ENCODE measurements at regions not wholly inside any gene's neighbourhood (a gene's known extent, or its start where the extent isn't known, plus 50 kb on each side); places are given as distances from the start of the nearest gene placed in this dataset.

GRCh38 chr2:2930841-2931240 is 446.8 kb downstream of the EIPR1 start:
- 31% methylated on average over 2 of the region's 2 CpGs for WGBS (ENCODE audit: low lambda C conversion rate)
- Histone ChIP-seq H3K27me3 (ENCODE audit: insufficient read depth) (no peaks in the 10 kb centered on the region), H3K9me3 (peaks cover 19% of the 10 kb centered on the region), H3K9ac (no peak overlapping the region), H3K79me2 (ENCODE audit: insufficient read depth) (no peaks in the 10 kb centered on the region), H3K9me2 (no peaks in the 10 kb centered on the region; the same call in 1 of the 2 replicates), H3K36me3 (replicated peaks in 1 of 2; ENCODE audit: control insufficient read depth in 1 of 2, insufficient read depth in 2 of 2, low read length in 1 of 2) (no peaks in the 10 kb centered on the region), H2AFZ (ENCODE audit: low read depth) (no peak overlapping the region), H3K4me2 (no peak overlapping the region), H3F3A (replicated peaks; ENCODE audit: insufficient read depth) (no peaks in the 10 kb centered on the region), H4K20me1 (ENCODE audit: insufficient read depth) (no peaks in the 10 kb centered on the region), H3K4me1 (ENCODE audit: control insufficient read depth in 1 of 2, insufficient read depth in 2 of 2, low read depth in 1 of 2, low read length in 1 of 2) (peaks cover 0 to 19% of the 10 kb centered on the region in 2 experiments; a peak in 1 of 4 replicates), H3K4me3 (ENCODE audit: low read depth in 2 of 2, low read length in 1 of 2) (no peak overlapping the region), H3K27ac (ENCODE audit: low read depth in 2 of 2, low read length in 1 of 2) (no peak overlapping the region)
- ChIA-PET CTCF (no interaction called here), POLR2A (no interaction called here)
- no peak for DNase-seq
- TF ChIP-seq IRF3 (IDR thresholded peaks at IDR 0.05; ENCODE audit: low read depth, low read length) (no peak), MXI1 (IDR thresholded peaks at IDR 0.05; ENCODE audit: low read depth, low read length) (no peak), RFX5 (IDR thresholded peaks at IDR 0.05; ENCODE audit: low read length) (no peak), TAF1 (IDR thresholded peaks at IDR 0.05; ENCODE audit: borderline replicate concordance, low read depth, low read length) (no peak), ELF1 (IDR thresholded peaks at IDR 0.05) (no peak), JUND (IDR thresholded peaks at IDR 0.05) (no peak), NFIC (IDR thresholded peaks at IDR 0.05; ENCODE audit: borderline replicate concordance) (no peak), FOSL2 (IDR thresholded peaks at IDR 0.05; ENCODE audit: borderline replicate concordance, low read depth) (no peak), TEAD4 (IDR thresholded peaks at IDR 0.05; ENCODE audit: borderline replicate concordance, insufficient read depth) (no peak), POLR2AphosphoS5 (IDR thresholded peaks at IDR 0.05; ENCODE audit: low read depth, low read length) (no peak), GATA2 (CRISPR knock-in tag; IDR thresholded peaks at IDR 0.05) (no peak), TCF12 (IDR thresholded peaks at IDR 0.05) (no peak), MEF2A (IDR thresholded peaks at IDR 0.05; ENCODE audit: borderline replicate concordance, low read depth) (no peak), EP300 (IDR thresholded peaks at IDR 0.05; ENCODE audit: borderline replicate concordance in 1 of 2, low read depth in 1 of 2, low read length in 1 of 2) (no peak)
- TF ChIP-seq, protein P1, sequence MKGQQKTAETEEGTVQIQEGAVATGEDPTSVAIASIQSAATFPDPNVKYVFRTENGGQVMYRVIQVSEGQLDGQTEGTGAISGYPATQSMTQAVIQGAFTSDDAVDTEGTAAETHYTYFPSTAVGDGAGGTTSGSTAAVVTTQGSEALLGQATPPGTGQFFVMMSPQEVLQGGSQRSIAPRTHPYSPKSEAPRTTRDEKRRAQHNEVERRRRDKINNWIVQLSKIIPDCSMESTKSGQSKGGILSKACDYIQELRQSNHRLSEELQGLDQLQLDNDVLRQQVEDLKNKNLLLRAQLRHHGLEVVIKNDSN (IDR thresholded peaks at IDR 0.05; ENCODE audit: borderline replicate concordance, low read depth) = no peak
- TF ChIP-seq, protein P2, sequence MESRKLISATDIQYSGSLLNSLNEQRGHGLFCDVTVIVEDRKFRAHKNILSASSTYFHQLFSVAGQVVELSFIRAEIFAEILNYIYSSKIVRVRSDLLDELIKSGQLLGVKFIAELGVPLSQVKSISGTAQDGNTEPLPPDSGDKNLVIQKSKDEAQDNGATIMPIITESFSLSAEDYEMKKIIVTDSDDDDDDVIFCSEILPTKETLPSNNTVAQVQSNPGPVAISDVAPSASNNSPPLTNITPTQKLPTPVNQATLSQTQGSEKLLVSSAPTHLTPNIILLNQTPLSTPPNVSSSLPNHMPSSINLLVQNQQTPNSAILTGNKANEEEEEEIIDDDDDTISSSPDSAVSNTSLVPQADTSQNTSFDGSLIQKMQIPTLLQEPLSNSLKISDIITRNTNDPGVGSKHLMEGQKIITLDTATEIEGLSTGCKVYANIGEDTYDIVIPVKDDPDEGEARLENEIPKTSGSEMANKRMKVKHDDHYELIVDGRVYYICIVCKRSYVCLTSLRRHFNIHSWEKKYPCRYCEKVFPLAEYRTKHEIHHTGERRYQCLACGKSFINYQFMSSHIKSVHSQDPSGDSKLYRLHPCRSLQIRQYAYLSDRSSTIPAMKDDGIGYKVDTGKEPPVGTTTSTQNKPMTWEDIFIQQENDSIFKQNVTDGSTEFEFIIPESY (IDR thresholded peaks at IDR 0.05; ENCODE audit: borderline replicate concordance, low read depth) = no peak
- TF ChIP-seq, protein P3, sequence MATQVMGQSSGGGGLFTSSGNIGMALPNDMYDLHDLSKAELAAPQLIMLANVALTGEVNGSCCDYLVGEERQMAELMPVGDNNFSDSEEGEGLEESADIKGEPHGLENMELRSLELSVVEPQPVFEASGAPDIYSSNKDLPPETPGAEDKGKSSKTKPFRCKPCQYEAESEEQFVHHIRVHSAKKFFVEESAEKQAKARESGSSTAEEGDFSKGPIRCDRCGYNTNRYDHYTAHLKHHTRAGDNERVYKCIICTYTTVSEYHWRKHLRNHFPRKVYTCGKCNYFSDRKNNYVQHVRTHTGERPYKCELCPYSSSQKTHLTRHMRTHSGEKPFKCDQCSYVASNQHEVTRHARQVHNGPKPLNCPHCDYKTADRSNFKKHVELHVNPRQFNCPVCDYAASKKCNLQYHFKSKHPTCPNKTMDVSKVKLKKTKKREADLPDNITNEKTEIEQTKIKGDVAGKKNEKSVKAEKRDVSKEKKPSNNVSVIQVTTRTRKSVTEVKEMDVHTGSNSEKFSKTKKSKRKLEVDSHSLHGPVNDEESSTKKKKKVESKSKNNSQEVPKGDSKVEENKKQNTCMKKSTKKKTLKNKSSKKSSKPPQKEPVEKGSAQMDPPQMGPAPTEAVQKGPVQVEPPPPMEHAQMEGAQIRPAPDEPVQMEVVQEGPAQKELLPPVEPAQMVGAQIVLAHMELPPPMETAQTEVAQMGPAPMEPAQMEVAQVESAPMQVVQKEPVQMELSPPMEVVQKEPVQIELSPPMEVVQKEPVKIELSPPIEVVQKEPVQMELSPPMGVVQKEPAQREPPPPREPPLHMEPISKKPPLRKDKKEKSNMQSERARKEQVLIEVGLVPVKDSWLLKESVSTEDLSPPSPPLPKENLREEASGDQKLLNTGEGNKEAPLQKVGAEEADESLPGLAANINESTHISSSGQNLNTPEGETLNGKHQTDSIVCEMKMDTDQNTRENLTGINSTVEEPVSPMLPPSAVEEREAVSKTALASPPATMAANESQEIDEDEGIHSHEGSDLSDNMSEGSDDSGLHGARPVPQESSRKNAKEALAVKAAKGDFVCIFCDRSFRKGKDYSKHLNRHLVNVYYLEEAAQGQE (IDR thresholded peaks at IDR 0.05; ENCODE audit: low read depth, low read length) = no peak
